ENCODE measurements at regions not wholly inside any gene's neighbourhood (a gene's known extent, or its start where the extent isn't known, plus 50 kb on each side); places are given as distances from the start of the nearest gene placed in this dataset.

DNA sequence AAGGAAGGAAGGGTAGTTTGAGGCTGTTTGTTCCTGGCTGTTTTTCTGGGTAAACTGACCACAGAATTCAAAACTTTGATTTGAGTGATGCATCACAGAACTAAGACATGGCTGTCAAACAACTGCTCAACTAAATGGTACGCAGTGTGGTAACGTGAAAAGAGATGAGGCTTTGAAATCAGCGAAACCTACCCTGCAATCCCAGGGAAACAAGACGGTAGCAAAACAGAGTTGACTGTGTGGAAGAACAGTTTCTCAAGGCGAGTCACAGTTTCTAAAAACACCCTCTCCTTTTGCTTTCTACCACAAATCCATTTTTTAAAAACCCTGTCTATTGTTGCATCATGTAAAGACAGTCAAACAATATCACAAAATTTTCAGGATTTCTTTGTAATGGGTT is 156.0 kb upstream of the MAF start:
- H3K79me2 ChIP-seq (ENCODE audit: insufficient read depth, low read length): no peaks in the 10 kb centered on the region
- no peaks in the 10 kb centered on the region for H3K36me3 ChIP-seq (ENCODE audit: low read length)
- TF ChIP-seq EZH2phosphoT487 (conservative IDR thresholded peaks at IDR 0.05; ENCODE audit: low read length): no peak
- TF ChIP-seq, protein P1, sequence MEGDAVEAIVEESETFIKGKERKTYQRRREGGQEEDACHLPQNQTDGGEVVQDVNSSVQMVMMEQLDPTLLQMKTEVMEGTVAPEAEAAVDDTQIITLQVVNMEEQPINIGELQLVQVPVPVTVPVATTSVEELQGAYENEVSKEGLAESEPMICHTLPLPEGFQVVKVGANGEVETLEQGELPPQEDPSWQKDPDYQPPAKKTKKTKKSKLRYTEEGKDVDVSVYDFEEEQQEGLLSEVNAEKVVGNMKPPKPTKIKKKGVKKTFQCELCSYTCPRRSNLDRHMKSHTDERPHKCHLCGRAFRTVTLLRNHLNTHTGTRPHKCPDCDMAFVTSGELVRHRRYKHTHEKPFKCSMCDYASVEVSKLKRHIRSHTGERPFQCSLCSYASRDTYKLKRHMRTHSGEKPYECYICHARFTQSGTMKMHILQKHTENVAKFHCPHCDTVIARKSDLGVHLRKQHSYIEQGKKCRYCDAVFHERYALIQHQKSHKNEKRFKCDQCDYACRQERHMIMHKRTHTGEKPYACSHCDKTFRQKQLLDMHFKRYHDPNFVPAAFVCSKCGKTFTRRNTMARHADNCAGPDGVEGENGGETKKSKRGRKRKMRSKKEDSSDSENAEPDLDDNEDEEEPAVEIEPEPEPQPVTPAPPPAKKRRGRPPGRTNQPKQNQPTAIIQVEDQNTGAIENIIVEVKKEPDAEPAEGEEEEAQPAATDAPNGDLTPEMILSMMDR (IDR thresholded peaks at IDR 0.05; ENCODE audit: insufficient read depth, low read length, poor library complexity, severe bottlenecking): no peak
- H3K9me3 ChIP-seq (ENCODE audit: insufficient read depth, low read length): no peaks in the 10 kb centered on the region
- H3K9ac ChIP-seq (ENCODE audit: low read length): no peak overlapping the region
- no peak overlapping the region for H3K4me3 ChIP-seq (ENCODE audit: insufficient read depth, low read length, poor library complexity, severe bottlenecking)
- H3K27me3 ChIP-seq (ENCODE audit: low read length): no peaks in the 10 kb centered on the region
- H2AFZ ChIP-seq (ENCODE audit: low read depth, low read length, severe bottlenecking): no peak overlapping the region
- H3K9me2 ChIP-seq (replicated peaks; ENCODE audit: insufficient read depth, low read length): no peaks in the 10 kb centered on the region
- H3F3A ChIP-seq (ENCODE audit: insufficient read depth): no peaks in the 10 kb centered on the region
- no peak overlapping the region for H3K4me2 ChIP-seq (ENCODE audit: low read depth, low read length, poor library complexity, severe bottlenecking)
- H3K27ac ChIP-seq (ENCODE audit: low read depth, low read length): no peak overlapping the region
- no peaks in the 10 kb centered on the region for H4K20me1 ChIP-seq (ENCODE audit: low read depth, low read length)

DNA sequence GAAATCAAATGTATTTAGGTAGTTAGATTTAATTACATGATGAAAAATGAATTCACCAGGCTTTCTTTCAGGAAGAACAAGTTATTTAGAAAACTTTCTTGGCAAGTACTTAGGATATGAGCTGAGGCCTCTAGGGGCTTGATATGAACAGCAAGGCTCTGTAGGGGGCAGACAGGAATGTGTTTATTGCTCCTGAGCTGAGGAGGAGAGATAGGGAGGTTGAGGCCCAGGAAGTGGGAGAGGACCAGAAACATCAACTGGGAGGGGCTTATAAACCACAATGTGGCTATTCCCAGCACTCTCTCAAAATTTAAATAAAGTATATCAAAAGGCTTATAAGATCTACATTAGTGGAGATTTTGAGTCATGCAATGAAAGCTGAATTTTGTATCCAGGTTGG is 154.0 kb upstream of the MAF start:
- Histone ChIP-seq H3K27ac (ENCODE audit: low read depth, low read length) (no peak overlapping the region), H3K36me3 (ENCODE audit: low read length) (no peaks in the 10 kb centered on the region), H4K20me1 (ENCODE audit: low read depth, low read length) (no peaks in the 10 kb centered on the region), H3K9ac (ENCODE audit: low read length) (no peak overlapping the region), H3K27me3 (ENCODE audit: low read length) (no peaks in the 10 kb centered on the region), H3K4me3 (ENCODE audit: insufficient read depth, low read length, poor library complexity, severe bottlenecking) (no peak overlapping the region), H2AFZ (ENCODE audit: low read depth, low read length, severe bottlenecking) (no peak overlapping the region), H3F3A (ENCODE audit: insufficient read depth) (no peaks in the 10 kb centered on the region), H3K9me3 (ENCODE audit: insufficient read depth, low read length) (no peaks in the 10 kb centered on the region), H3K79me2 (ENCODE audit: insufficient read depth, low read length) (no peaks in the 10 kb centered on the region), H3K4me2 (ENCODE audit: low read depth, low read length, poor library complexity, severe bottlenecking) (no peak overlapping the region), H3K9me2 (replicated peaks; ENCODE audit: insufficient read depth, low read length) (no peaks in the 10 kb centered on the region)
- TF ChIP-seq, protein P1 (IDR thresholded peaks at IDR 0.05; ENCODE audit: insufficient read depth, low read length, poor library complexity, severe bottlenecking): no peak
- no peak for TF ChIP-seq EZH2phosphoT487 (conservative IDR thresholded peaks at IDR 0.05; ENCODE audit: low read length)

DNA sequence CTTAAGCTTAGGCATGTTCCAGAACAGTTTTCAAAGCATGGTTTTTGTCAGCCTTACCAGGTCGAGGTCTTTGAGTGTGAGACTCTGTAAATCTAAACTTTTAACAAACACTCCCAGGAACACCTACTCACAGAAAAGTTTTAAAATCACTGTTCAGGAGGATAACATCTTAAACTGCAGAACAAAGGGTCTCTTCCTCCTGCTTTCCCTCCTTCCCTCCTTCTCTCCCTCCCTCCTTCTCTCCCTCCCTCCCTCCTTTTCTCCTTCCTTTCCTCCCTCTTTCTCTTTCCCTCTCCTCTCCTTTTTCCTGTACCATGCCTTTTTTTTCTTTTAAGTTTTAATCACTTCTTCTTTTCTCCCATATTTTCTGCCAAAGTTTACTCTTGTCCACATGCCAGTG is 153.5 kb upstream of the MAF start:
- Histone ChIP-seq H4K20me1 (ENCODE audit: low read depth, low read length) (no peaks in the 10 kb centered on the region), H3K9me2 (replicated peaks; ENCODE audit: insufficient read depth, low read length) (no peaks in the 10 kb centered on the region), H3K9ac (ENCODE audit: low read length) (no peak overlapping the region), H3K9me3 (ENCODE audit: insufficient read depth, low read length) (no peaks in the 10 kb centered on the region), H3K4me3 (ENCODE audit: insufficient read depth, low read length, poor library complexity, severe bottlenecking) (no peak overlapping the region), H3F3A (ENCODE audit: insufficient read depth) (no peaks in the 10 kb centered on the region), H3K79me2 (ENCODE audit: insufficient read depth, low read length) (no peaks in the 10 kb centered on the region), H3K27ac (ENCODE audit: low read depth, low read length) (no peak overlapping the region), H3K4me2 (ENCODE audit: low read depth, low read length, poor library complexity, severe bottlenecking) (no peak overlapping the region), H3K36me3 (ENCODE audit: low read length) (no peaks in the 10 kb centered on the region), H2AFZ (ENCODE audit: low read depth, low read length, severe bottlenecking) (no peak overlapping the region), H3K27me3 (ENCODE audit: low read length) (no peaks in the 10 kb centered on the region)
- no peak for TF ChIP-seq EZH2phosphoT487 (conservative IDR thresholded peaks at IDR 0.05; ENCODE audit: low read length)
- TF ChIP-seq, protein P1 (IDR thresholded peaks at IDR 0.05; ENCODE audit: insufficient read depth, low read length, poor library complexity, severe bottlenecking): no peak

DNA sequence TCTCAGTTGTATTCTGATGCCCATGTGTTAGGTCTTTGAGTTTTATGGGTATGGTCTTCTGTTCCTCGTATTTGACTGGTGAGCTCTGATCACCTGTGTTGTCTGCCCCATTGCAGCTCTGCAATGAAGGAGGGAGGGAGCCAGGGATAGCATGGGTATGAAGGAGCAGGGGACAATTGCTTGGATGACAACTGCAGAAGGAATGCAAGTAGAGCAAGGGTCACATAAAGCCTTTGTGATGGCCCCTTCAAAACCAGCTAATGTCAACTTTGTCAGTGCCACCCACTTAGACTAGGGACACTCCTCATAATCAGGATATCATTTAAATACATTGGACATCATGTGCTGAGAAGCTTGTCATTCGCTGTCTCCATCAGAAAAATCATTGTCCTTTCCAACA is 152.7 kb upstream of the MAF start:
- no peaks in the 10 kb centered on the region for H3K79me2 ChIP-seq (ENCODE audit: insufficient read depth, low read length)
- H3F3A ChIP-seq (ENCODE audit: insufficient read depth): no peaks in the 10 kb centered on the region
- no peaks in the 10 kb centered on the region for H4K20me1 ChIP-seq (ENCODE audit: low read depth, low read length)
- H2AFZ ChIP-seq (ENCODE audit: low read depth, low read length, severe bottlenecking): no peak overlapping the region
- no peak overlapping the region for H3K27ac ChIP-seq (ENCODE audit: low read depth, low read length)
- H3K4me2 ChIP-seq (ENCODE audit: low read depth, low read length, poor library complexity, severe bottlenecking): no peak overlapping the region
- no peaks in the 10 kb centered on the region for H3K36me3 ChIP-seq (ENCODE audit: low read length)
- H3K9ac ChIP-seq (ENCODE audit: low read length): no peak overlapping the region
- H3K27me3 ChIP-seq (ENCODE audit: low read length): no peaks in the 10 kb centered on the region
- no peaks in the 10 kb centered on the region for H3K9me2 ChIP-seq (replicated peaks; ENCODE audit: insufficient read depth, low read length)
- TF ChIP-seq EZH2phosphoT487 (conservative IDR thresholded peaks at IDR 0.05; ENCODE audit: low read length): no peak
- TF ChIP-seq, protein P1 (IDR thresholded peaks at IDR 0.05; ENCODE audit: insufficient read depth, low read length, poor library complexity, severe bottlenecking): no peak
- no peaks in the 10 kb centered on the region for H3K9me3 ChIP-seq (ENCODE audit: insufficient read depth, low read length)
- no peak overlapping the region for H3K4me3 ChIP-seq (ENCODE audit: insufficient read depth, low read length, poor library complexity, severe bottlenecking)

Measured in SU-DHL-6 (cell line).